ENCODE measurements at regions not wholly inside any gene's neighbourhood (a gene's known extent, or its start where the extent isn't known, plus 50 kb on each side); places are given as distances from the start of the nearest gene placed in this dataset.

DNA sequence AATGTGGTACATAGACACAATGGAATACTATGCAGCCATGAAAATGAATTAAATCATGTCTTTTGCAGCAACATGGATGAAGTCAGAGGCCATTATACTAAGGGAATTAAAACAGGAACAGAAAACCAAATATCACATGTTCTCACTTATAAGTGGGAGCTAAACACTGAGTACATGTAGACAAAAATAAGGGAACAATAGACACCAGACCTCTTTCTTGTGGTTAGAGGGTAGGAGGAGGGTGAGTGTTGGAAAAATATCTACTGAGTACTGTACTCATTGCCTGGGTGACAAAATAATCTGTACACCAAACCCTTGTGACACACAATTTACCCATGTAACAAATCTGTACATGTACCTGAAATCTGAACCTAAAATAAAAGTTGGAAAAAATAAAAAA, 59.1 kb upstream of the ANO5 start:
- TF ChIP-seq, protein P1, sequence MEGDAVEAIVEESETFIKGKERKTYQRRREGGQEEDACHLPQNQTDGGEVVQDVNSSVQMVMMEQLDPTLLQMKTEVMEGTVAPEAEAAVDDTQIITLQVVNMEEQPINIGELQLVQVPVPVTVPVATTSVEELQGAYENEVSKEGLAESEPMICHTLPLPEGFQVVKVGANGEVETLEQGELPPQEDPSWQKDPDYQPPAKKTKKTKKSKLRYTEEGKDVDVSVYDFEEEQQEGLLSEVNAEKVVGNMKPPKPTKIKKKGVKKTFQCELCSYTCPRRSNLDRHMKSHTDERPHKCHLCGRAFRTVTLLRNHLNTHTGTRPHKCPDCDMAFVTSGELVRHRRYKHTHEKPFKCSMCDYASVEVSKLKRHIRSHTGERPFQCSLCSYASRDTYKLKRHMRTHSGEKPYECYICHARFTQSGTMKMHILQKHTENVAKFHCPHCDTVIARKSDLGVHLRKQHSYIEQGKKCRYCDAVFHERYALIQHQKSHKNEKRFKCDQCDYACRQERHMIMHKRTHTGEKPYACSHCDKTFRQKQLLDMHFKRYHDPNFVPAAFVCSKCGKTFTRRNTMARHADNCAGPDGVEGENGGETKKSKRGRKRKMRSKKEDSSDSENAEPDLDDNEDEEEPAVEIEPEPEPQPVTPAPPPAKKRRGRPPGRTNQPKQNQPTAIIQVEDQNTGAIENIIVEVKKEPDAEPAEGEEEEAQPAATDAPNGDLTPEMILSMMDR (IDR thresholded peaks at IDR 0.05): no peak
- TF ChIP-seq POLR2A (IDR thresholded peaks at IDR 0.05): no peak

Data from stomach (tissue), 4 donors.